B cell (primary cell): ENCODE measurements at regions not wholly inside any gene's neighbourhood (a gene's known extent, or its start where the extent isn't known, plus 50 kb on each side); places are given as distances from the start of the nearest gene placed in this dataset.
A peak's percentile ranks its signal among the peaks of the same experiment; 100 is the strongest.
"Not testable (repeated sequence)": the region's sequence is repeated elsewhere in the genome, so short reads cannot be mapped to it uniquely, and the experiment has no call there.

ENCODE experiments used
- ATAC-seq: fragments of 200-7000 bp; cut with Tn5 transposase; one replicate; pipeline ENCODE4 v1.10.0; 2021; ENCODE audit warnings: low read depth, mild to moderate bottlenecking, moderate number of reproducible peaks, moderate library complexity
- CTCF ChIA-PET: fragments of 350-600 bp; sonication (Branson Sonifier 250); formaldehyde crosslinking; loops from one replicate; lab custom pipeline; 2021; ENCODE audit warnings: antibody characterized with exemption, inconsistent platforms; lab: Charles Lee
- POLR2A ChIA-PET: fragments of 350-600 bp; sonication (Branson Sonifier 250); formaldehyde crosslinking; loops from one replicate; lab custom pipeline; 2021; ENCODE audit warnings: antibody characterized with exemption; lab: Charles Lee
- DNase-seq: peaks from one replicate; pipeline ENCODE4 v3.0.0; 2013
- H2AFZ ChIP-seq: 2 replicates; pipeline ENCODE4 v1.6.1; 2012; ENCODE audit warnings: mild to moderate bottlenecking, low read depth, low read length; ENCODE audit not compliant: insufficient read depth, poor library complexity, severe bottlenecking
- H3K27ac ChIP-seq, 2 donors: 1 replicate in 1 of 2; 2 replicates in 1 of 2; pipeline ENCODE4 v1.5.1; 2012 to 2013; ENCODE audit warnings: low read length in 2 of 2, mild to moderate bottlenecking in 2 of 2, moderate library complexity in 1 of 2
- H3K27me3 ChIP-seq, 4 experiments: fragments of 200-600 bp in 1 of 4; sonication (generic) in 1 of 4; replicated peaks in 1 of 4; 1 replicate in 2 of 4; 2 replicates in 2 of 4; pipeline versions ENCODE4 v1.6.1 to v1.7.0; 2013 to 2016; ENCODE audit warnings: low read length in 3 of 4, mild to moderate bottlenecking in 2 of 4, mixed read lengths in 1 of 4, moderate library complexity in 1 of 4; ENCODE audit not compliant: insufficient read depth in 4 of 4, control insufficient read depth in 3 of 4; ENCODE audit errors: control extremely low read depth in 1 of 4
- H3K36me3 ChIP-seq, 2 experiments: replicated peaks in 1 of 2; 1 replicate in 1 of 2; 2 replicates in 1 of 2; pipeline versions ENCODE4 v1.6.1 to v1.7.1; 2013; ENCODE audit warnings: low read length in 1 of 2; ENCODE audit not compliant: insufficient read depth in 2 of 2, control insufficient read depth in 1 of 2; ENCODE audit errors: control extremely low read depth in 1 of 2, extremely low read depth in 1 of 2
- H3K4me1 ChIP-seq, 2 donors: fragments of 200-600 bp in 1 of 2; sonication (generic) in 1 of 2; 1 replicate in 1 of 2; 2 replicates in 1 of 2; pipeline versions ENCODE4 v1.5.1 to v1.6.1; 2013 to 2017; ENCODE audit warnings: low read length in 2 of 2; ENCODE audit not compliant: control insufficient read depth in 2 of 2, insufficient read depth in 2 of 2
- H3K4me2 ChIP-seq: replicated peaks from 2 replicates; pipeline ENCODE3; 2012; ENCODE audit warnings: mild to moderate bottlenecking, low read depth, low read length; ENCODE audit not compliant: poor library complexity, severe bottlenecking
- H3K4me3 ChIP-seq, 5 experiments: fragments of 200-600 bp in 1 of 5; sonication (generic) in 1 of 5; 1 replicate in 3 of 5; 2 replicates in 2 of 5; pipeline versions ENCODE4 v1.5.1 to v1.7.0; 2011 to 2016; ENCODE audit warnings: low read length in 4 of 5, mild to moderate bottlenecking in 4 of 5, low read depth in 2 of 5, control low read depth in 1 of 5, moderate library complexity in 1 of 5; ENCODE audit not compliant: insufficient read depth in 1 of 5; ENCODE audit errors: control extremely low read depth in 1 of 5, extremely low read depth in 1 of 5
- H3K79me2 ChIP-seq: fragments of 200-600 bp; sonication (generic); one replicate; pipeline ENCODE4 v1.6.0; 2016; ENCODE audit warnings: low read length; ENCODE audit not compliant: control insufficient read depth, insufficient read depth
- H3K9ac ChIP-seq: fragments of 200-600 bp; sonication (generic); 2 replicates; pipeline ENCODE4 v1.6.1; 2017; ENCODE audit warnings: mild to moderate bottlenecking, low read length, moderate library complexity
- H3K9me3 ChIP-seq, 3 donors: one replicate each; pipeline versions ENCODE4 v1.6.1 to v1.7.1; 2013; ENCODE audit warnings: low read length in 2 of 3; ENCODE audit not compliant: control insufficient read depth in 2 of 3, insufficient read depth in 1 of 3; ENCODE audit errors: control extremely low read depth in 1 of 3
- H4K20me1 ChIP-seq: 2 replicates; pipeline ENCODE4 v1.6.0; 2012; ENCODE audit warnings: mild to moderate bottlenecking, low read length; ENCODE audit not compliant: insufficient read depth, control insufficient read depth, poor library complexity, severe bottlenecking
- H3K27ac Mint-ChIP-seq: one replicate; pipeline ENCODE4 v1.8.0; 2021; ENCODE audit warnings: mixed read lengths
- H3K27me3 Mint-ChIP-seq: one replicate; pipeline ENCODE4 v1.8.0; 2021; ENCODE audit warnings: mixed read lengths
- H3K4me1 Mint-ChIP-seq: one replicate; pipeline ENCODE4 v1.8.0; 2021; ENCODE audit warnings: mixed read lengths
- H3K4me3 Mint-ChIP-seq: one replicate; pipeline ENCODE4 v1.8.0; 2021; ENCODE audit warnings: mixed read lengths
- H3K9me3 Mint-ChIP-seq: one replicate; pipeline ENCODE4 v1.8.0; 2022; ENCODE audit warnings: mixed read lengths; ENCODE audit not compliant: insufficient read depth
- WGBS: methylation state at CpG from one replicate; pipeline ENCODE4 v1.1.5; 2013; ENCODE audit warnings: missing lambda C conversion rate; ENCODE audit not compliant: insufficient coverage; 5-methylcytosine and 5-hydroxymethylcytosine counted together
- intact Hi-C: fragments of 100-400 bp; cut with micrococcal nuclease; formaldehyde crosslinking; loops from one replicate; pipeline ENCODE4 v1.10.0; 2022

GRCh38 chr1:121009216-121010057, 119.9 kb downstream of the PPIAL4A start:
- ATAC-seq (peak; percentile 58), DNase-seq (peak; percentile 62)
- intact Hi-C loops, CTCF ChIA-PET, H3K27me3 Mint-ChIP-seq, H3K9me3 Mint-ChIP-seq, H3K27ac ChIP-seq, H3K79me2 ChIP-seq, H3K36me3 ChIP-seq, POLR2A ChIA-PET, H3K4me2 ChIP-seq, H3K4me1 ChIP-seq, H3K9me3 ChIP-seq, H4K20me1 ChIP-seq: not testable (repeated sequence)
- Histone ChIP-seq H3K9ac (peak overlapping the region; percentile 32), H2AFZ (peak overlapping the region; percentile 51), H3K4me3 (peak overlapping the region in 4 of 5 experiments; percentile 23 to 49 (median 32)), H3K27me3 (peaks cover 0 to 19% (median 1%) of the 10 kb centered on the region in 4 experiments)
- 6% methylated on average over 5 of the region's 59 CpGs for WGBS
- Mint-ChIP-seq H3K4me3 (peak overlapping the region; percentile 90), H3K4me1 (peaks cover 14% of the 10 kb centered on the region), H3K27ac (peak overlapping the region; percentile 65)

GRCh38 chr1:121010141-121010540, 120.6 kb downstream of the PPIAL4A start:
- peaks cover 0 to 19% (median 1%) of the 10 kb centered on the region in 4 experiments for H3K27me3 ChIP-seq
- H3K36me3 ChIP-seq, H3K27ac ChIP-seq, H3K4me2 ChIP-seq, H3K27me3 Mint-ChIP-seq, CTCF ChIA-PET, ATAC-seq, H3K79me2 ChIP-seq, H3K9me3 ChIP-seq, H2AFZ ChIP-seq, H4K20me1 ChIP-seq, H3K4me1 ChIP-seq, H3K4me3 ChIP-seq, H3K4me3 Mint-ChIP-seq, H3K9me3 Mint-ChIP-seq, H3K9ac ChIP-seq, POLR2A ChIA-PET, DNase-seq, intact Hi-C loops, H3K27ac Mint-ChIP-seq: not testable (repeated sequence)
- no CpG with 5 or more reads among the region's 22 CpGs for WGBS
- peaks cover 14% of the 10 kb centered on the region for H3K4me1 Mint-ChIP-seq

- H3K4me2 ChIP-seq, H3K79me2 ChIP-seq, H3K27me3 ChIP-seq, DNase-seq, ATAC-seq, POLR2A ChIA-PET, H3K36me3 ChIP-seq, H3K9ac ChIP-seq, H3K4me3 ChIP-seq, H2AFZ ChIP-seq, H3K4me1 Mint-ChIP-seq, H3K27ac Mint-ChIP-seq, H3K27me3 Mint-ChIP-seq, CTCF ChIA-PET, H3K4me1 ChIP-seq, H4K20me1 ChIP-seq, intact Hi-C loops, H3K4me3 Mint-ChIP-seq, H3K9me3 ChIP-seq, H3K9me3 Mint-ChIP-seq, H3K27ac ChIP-seq: not testable (repeated sequence)
- WGBS = no CpG with 5 or more reads among the region's 1 CpG
Measured at GRCh38 chr1:121013181-121013580, 123.6 kb downstream of the PPIAL4A start.
